PFSK-1 (cell line): ENCODE measurements at regions not wholly inside any gene's neighbourhood (a gene's known extent, or its start where the extent isn't known, plus 50 kb on each side); places are given as distances from the start of the nearest gene placed in this dataset.

Experiments used
- FOXP2 ChIP-seq: optimal IDR thresholded peaks from 2 replicates; pipeline ENCODE3; 2011; ENCODE audit warnings: borderline replicate concordance, control low read depth, inconsistent platforms; ENCODE audit not compliant: insufficient read depth; ENCODE audit errors: extremely low read length, extremely low read depth
- POLR2AphosphoS5 ChIP-seq: IDR thresholded peaks from 2 replicates; pipeline ENCODE4 v1.6.1; 2012; ENCODE audit warnings: low read depth, mild to moderate bottlenecking, control low read depth, low read length, moderate library complexity
- SIN3A ChIP-seq: IDR thresholded peaks from 2 replicates; pipeline ENCODE4 v1.6.1; 2012; ENCODE audit warnings: mild to moderate bottlenecking, low read length, moderate library complexity, borderline replicate concordance; ENCODE audit not compliant: insufficient read depth
- TAF1 ChIP-seq: IDR thresholded peaks from 2 replicates; pipeline ENCODE4 v1.6.1; 2012; ENCODE audit warnings: low read length, control low read depth, borderline replicate concordance; ENCODE audit not compliant: insufficient read depth
- TF ChIP-seq, protein P1 (sequence below), 2 experiments: IDR thresholded peaks; 2 replicates each; pipeline versions ENCODE4 v1.6.1 to v1.8.0; 2011 to 2012; ENCODE audit warnings: low read depth in 2 of 2, low read length in 2 of 2, control low read depth in 1 of 2, inconsistent platforms in 1 of 2, mild to moderate bottlenecking in 1 of 2, moderate library complexity in 1 of 2; ENCODE audit not compliant: insufficient read depth in 1 of 2

DNA sequence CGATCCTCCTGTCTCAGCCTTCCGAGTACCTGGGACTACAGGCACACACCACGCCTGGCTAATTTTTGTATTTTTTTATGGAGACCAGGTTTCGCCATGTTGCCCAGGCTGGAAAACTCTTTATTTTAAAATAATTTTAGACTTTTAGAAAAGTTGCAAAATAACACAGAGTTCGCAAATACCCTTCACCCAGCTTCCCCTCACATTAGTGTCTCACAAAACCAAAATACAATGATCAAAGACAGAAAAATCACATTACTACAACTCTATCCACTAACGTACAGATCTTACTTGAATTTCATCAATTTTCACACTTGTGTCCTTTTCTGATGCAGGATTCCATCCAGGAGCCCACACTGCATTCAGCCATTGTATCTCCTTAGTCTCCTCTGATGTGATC lies 58.8 kb upstream of the ERRFI1 start:
- TF ChIP-seq, protein P1, sequence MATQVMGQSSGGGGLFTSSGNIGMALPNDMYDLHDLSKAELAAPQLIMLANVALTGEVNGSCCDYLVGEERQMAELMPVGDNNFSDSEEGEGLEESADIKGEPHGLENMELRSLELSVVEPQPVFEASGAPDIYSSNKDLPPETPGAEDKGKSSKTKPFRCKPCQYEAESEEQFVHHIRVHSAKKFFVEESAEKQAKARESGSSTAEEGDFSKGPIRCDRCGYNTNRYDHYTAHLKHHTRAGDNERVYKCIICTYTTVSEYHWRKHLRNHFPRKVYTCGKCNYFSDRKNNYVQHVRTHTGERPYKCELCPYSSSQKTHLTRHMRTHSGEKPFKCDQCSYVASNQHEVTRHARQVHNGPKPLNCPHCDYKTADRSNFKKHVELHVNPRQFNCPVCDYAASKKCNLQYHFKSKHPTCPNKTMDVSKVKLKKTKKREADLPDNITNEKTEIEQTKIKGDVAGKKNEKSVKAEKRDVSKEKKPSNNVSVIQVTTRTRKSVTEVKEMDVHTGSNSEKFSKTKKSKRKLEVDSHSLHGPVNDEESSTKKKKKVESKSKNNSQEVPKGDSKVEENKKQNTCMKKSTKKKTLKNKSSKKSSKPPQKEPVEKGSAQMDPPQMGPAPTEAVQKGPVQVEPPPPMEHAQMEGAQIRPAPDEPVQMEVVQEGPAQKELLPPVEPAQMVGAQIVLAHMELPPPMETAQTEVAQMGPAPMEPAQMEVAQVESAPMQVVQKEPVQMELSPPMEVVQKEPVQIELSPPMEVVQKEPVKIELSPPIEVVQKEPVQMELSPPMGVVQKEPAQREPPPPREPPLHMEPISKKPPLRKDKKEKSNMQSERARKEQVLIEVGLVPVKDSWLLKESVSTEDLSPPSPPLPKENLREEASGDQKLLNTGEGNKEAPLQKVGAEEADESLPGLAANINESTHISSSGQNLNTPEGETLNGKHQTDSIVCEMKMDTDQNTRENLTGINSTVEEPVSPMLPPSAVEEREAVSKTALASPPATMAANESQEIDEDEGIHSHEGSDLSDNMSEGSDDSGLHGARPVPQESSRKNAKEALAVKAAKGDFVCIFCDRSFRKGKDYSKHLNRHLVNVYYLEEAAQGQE (IDR thresholded peaks at IDR 0.05; ENCODE audit: insufficient read depth in 1 of 2, low read depth in 2 of 2, low read length in 2 of 2), result no peak
- TF ChIP-seq POLR2AphosphoS5 (no peak), TAF1 (no peak), SIN3A (no peak), FOXP2 (no peak)
